ENCODE measurements at regions not wholly inside any gene's neighbourhood (a gene's known extent, or its start where the extent isn't known, plus 50 kb on each side); places are given as distances from the start of the nearest gene placed in this dataset.

- DNase-seq (ENCODE audit: insufficient read length, low spot score) (no peak), FAIRE-seq (no peak)
Observed at GRCh38 chr22:49023879-49024774, 803.5 kb downstream of the BRD1 start.

DNA sequence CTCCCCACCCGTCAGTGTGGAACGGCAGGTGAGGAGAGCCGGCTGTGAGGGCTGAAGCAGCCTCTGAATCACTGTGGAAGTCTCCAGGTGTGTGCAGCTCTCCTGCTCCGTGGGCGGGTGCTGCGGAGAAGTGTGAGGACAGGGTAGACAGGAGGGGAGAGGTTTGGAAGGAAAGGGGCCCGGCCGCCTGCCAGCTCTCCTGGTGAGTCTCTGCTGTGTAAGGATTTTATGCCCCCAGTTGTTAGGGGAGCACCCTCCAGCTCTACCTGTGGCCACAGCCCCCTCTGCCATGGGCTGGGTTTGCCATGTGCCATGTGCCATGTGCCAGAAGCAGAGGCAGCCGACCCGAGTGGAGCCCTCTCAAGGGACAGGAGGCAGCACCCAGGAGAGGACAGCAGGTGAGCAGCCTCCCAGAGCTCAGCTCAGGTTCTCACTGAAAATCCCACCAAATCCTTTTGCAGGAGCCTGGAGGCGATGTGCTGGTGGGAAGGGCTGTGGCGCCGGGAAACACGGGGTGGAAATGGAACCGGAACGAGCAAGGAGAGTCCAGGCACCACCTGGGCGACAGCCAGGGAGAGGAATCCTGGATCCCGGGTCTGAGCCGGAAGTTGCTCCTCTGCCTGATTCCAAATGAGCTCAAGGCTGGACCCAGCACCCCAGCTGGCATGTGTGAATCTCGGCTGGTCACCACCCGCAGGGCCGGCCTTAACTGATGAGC lies 804.4 kb downstream of the BRD1 start:
- FAIRE-seq (no peak), DNase-seq (ENCODE audit: insufficient read length, low spot score) (no peak)

DNA sequence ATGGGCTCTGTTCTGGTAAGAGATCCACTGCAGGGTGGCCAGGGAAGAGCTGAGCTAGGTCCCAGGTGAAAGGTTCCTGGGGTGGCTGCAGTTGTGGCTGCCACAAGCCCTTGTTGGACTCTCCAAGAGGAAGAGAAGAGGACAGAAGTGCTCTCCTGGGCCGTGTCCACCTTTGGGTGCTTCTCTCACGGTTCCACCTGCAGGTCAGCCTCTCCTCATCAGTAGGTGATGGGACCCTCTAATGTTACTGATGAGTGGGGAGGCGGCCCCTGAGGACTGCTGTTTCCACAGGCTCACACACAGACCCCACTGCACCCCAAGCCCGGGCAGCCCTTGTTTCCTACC lies 804.9 kb downstream of the BRD1 start:
- FAIRE-seq: no peak
- DNase-seq (ENCODE audit: insufficient read length, low spot score): no peak

DNA sequence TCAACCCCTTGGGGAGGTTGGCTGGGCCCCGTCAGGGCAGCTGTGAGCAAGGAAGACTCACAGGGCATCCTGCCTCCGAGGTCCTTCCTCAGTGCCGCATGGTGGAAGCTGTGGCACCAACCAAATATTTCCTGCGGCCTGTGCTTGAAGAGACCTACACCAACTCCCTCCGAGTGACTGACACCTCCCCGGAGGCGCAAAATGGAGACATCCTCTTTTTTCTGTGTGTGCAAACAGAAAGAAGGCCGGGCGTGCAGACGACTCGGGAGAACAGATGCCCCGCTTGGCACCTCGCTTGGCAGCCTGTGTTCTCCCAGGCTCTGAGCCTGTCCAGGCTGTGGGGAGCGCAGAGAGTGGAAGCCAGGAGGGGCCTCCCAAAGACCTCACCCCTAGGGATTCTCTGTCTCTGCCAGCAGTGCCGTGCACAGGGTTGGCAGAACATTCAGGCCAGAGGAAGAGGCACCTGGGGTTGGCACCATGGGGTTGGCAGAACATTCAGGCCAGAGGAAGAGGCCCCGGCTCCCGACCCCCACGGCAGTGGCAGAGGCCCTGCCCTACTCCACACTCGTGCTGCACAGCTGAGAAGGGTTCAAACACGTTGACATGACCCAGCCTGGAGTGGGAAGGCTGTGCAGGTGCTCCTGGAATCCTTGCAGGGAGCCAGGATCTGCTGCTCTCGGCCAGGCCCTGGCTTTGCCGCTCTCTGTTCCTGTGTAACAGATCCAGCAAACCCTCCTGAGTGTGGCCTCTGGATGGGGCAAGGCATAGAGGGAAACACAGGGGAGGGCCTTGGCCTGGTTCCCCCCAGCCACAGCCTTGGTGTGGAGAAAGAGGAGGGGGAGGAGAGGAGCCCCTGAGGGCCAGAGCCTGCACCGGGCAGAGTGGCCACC lies 805.5 kb downstream of the BRD1 start:
- FAIRE-seq (no peak), DNase-seq (ENCODE audit: insufficient read length, low spot score) (no peak)

GRCh38 chr22:49021131-49021925 lies 806.3 kb downstream of the BRD1 start:
- FAIRE-seq (no peak), DNase-seq (ENCODE audit: insufficient read length, low spot score) (no peak)

GRCh38 chr22:49019737-49020713 lies 807.6 kb downstream of the BRD1 start:
- FAIRE-seq (no peak), DNase-seq (ENCODE audit: insufficient read length, low spot score) (no peak)

DNA sequence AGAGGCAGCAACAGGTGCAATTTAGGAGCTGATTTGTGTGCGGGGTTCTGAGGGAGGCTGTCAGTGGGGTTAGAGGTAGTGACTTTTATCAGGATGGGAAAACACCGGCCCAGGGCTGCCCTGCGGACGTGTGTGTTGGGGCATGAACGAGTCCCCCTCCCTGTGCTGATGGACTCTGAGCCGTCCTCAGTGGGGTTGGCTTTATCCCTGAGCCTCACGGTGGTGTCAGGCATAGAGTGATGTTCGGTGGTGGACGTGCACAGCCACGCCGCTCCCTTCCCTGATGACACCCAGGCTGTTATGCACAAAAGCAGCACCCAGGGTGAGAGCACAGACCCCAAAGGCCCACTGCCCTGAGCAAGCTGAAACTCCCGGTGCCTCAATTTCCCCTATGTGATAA lies 809.1 kb downstream of the BRD1 start:
- no peak for DNase-seq (ENCODE audit: insufficient read length, low spot score)
- FAIRE-seq: no peak

DNA sequence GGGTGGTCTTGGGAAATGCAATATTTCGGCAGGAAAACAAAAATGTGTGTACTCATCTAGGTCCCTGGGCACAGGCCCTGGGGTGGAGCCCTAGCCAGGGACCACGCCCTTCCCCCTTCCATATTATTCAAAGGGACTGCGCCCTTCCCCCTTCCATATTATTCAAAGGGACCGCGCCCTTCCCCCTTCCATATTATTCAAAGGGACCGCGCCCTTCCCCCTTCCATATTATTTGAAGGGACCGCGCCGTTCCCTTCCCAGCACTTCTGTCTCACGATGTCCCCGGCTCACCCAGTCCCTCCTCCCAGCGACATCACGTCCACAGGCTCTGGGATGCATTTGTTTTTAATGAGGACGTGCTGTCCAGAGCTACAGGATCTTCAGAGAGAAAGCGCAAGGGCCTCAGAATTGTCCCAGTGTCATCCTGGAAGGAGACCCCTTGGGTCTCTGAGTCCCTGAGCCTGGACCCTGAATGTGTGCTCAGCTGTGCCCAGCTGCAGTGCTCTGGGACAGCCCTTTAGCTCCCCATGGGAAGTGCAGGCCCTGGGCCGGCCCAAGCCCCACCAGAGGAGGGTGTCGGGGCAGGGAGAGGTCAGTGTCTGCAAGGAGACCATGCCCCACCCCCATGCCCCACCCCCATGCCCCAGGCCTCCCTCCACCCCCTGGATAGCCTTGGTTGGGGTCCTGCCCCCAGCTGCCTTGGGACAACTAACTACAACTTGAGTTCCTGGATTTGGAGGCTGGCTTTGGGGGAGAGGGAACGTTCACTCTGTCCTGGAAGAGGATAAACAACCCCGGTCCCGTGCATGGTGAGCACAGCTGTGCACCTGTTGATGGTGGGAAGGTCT lies 810.0 kb downstream of the BRD1 start:
- no peak for DNase-seq (ENCODE audit: insufficient read length, low spot score)
- no peak for FAIRE-seq

DNA sequence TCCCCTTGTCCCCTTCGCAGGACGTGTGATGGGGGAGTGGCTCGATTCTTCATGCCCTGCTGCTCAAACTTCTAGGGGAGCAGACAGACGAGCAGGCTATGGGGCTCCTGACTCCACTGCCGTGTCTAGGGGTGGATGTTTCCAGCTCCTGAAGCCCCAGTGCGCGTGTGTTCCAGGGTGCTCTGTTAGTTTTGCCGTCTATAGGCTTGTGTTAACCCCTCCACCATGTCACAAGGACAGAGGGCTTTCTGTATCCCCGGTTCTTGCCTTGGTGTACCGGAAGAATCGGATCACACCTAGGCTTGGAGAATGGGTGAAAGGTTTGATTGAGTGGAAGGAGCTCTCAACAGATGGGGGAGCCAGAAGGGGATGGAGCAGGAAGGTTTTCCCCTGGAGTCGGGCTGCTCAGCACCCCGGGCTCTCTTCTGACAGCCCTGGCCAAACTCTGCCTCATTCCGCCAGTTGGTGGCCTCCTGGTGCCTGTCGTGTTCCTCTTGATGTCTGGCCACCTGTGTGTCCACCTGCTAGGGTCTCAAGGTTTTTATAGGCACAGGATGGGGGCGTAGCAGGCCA lies 810.7 kb downstream of the BRD1 start:
- FAIRE-seq (no peak), DNase-seq (ENCODE audit: insufficient read length, low spot score) (no peak)

- FAIRE-seq (no peak), DNase-seq (ENCODE audit: insufficient read length, low spot score) (no peak)
Observed at GRCh38 chr22:49015993-49016908, 811.4 kb downstream of the BRD1 start.

DNA sequence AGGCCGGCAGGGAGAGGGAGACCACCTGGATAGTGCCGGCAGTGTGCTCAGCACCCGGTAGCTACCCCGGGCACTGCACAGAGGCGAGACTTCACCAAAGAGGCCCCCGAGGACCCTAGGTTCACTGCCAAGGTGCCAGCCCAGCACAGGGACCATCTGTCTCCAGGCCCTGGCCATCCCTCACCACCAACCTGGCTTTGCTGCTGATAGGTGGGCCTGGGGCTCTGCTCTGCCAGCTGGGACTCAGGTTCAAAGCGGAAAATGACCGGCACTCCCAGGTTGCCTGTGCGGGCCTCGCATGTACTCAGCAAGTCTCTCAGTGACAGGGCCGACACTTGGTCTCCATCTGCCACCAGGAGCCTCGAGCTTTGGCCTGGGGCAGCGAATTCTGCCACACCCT lies 812.2 kb downstream of the BRD1 start:
- DNase-seq (ENCODE audit: insufficient read length, low spot score) (no peak), FAIRE-seq (no peak)

DNA sequence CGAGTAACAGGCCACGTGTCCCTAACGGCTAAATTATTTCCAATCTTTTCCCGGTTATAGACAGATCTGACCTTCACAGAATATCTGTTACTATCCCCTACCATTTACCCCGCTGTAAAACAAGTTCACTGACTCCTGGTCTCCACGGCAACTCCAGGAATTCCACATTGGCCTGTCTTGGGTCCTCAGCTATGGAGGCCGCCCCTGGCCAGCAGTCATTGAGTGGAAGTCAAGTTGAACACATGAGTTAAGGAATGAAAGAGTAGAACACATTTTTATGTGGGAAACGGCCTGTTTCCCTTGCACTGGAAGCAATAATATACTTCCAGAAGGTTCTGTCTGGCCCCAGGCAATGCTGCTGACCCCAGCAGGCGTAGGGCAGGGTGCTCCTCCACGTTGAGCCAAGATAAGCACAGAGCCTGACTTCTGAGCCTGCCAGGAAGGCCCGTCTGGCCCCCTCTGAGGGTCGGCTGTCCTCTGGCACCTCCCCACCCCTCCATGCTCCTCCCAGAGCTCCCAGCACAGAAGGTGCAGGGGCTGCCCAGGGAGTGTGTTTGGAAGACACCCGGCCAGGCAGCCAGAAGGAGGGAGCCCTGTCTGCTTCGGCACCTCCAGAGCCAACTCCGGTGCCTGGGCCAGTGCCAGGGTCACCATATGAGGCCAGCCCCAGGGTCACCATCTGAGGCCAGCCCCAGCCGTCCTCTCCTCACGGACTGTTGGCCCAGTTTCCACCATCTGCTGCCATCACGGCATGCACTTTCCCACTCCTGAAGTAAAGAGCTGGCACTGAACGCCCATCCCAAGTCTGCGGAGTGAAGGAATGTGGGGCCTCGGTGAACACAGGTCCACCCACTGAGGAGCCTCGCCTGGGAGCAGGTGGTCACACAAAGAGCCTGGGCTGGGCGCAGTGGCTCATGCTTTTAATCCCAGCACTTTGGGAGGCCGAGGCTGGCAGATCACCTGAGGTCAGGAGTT lies 813.2 kb downstream of the BRD1 start:
- no peak for DNase-seq (ENCODE audit: insufficient read length, low spot score)
- FAIRE-seq: no peak

- DNase-seq (ENCODE audit: insufficient read length, low spot score): no peak
- no peak for FAIRE-seq
Observed at GRCh38 chr22:49013707-49014106, 814.0 kb downstream of the BRD1 start.

GRCh38 chr22:49012712-49013395 lies 814.8 kb downstream of the BRD1 start:
- DNase-seq (ENCODE audit: insufficient read length, low spot score): no peak
- no peak for FAIRE-seq

Data from HTR-8/SVneo (cell line).